Stimulated activated CD8-positive, alpha-beta memory T cell treated with anti-CD3 and anti-CD28 coated beads, Interleukin-4, amount 100 ng/mL, for 4 hours (primary cell): ENCODE measurements at regions not wholly inside any gene's neighbourhood (a gene's known extent, or its start where the extent isn't known, plus 50 kb on each side); places are given as distances from the start of the nearest gene placed in this dataset.

Experiments
- DNase-seq, 2 donors: peaks; one replicate each; pipeline ENCODE4 v3.0.0-alpha.2; 2020; ENCODE audit warnings: low read depth in 2 of 2, low spot score in 1 of 2

DNA sequence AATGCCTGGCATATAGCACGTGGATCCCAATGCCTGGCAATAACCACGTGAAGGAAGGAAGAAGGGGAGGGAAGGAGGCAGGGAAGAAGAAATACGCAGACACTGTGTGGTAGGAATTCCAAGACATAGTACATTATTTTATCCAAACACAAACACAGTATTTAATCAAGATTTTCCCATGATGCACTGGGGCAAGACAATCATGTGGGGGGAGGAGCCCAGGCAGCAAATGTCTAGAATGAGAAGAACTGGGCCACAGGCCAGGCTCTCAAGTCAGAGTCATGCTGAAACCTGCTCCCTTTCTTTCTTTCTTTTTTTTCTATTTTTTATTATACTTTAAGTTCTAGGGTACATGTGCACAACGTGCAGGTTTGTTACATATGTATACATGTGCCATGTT lies 717.9 kb downstream of the UQCRFS1 start:
- no peak for DNase-seq

GRCh38 chr19:28494461-28494860 lies 718.5 kb downstream of the UQCRFS1 start:
- DNase-seq, result no peak

DNA sequence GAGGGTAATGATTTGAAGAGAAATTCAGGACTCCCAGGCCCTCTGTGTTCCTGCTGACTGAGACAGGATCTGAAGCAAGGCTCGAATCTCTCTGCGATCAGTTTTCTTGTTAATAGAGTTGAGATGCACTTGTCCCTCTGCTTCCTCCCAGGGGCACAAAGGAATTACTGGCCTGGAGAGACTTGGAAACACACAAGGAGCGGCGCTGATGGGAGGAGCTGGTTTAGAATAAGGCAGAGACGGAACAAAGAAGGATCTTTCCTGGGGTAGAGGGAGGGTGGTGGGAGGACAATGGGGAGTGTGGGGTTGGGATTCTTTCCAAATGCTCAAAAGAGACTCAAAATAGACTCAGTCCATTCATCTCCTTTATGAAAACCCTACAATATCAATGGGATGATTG lies 719.1 kb downstream of the UQCRFS1 start:
- DNase-seq, result no peak

- no peak for DNase-seq
Measured at GRCh38 chr19:28492621-28493020, 720.3 kb downstream of the UQCRFS1 start.

- no peak for DNase-seq
Measured at GRCh38 chr19:28492201-28492600, 720.8 kb downstream of the UQCRFS1 start.

DNA sequence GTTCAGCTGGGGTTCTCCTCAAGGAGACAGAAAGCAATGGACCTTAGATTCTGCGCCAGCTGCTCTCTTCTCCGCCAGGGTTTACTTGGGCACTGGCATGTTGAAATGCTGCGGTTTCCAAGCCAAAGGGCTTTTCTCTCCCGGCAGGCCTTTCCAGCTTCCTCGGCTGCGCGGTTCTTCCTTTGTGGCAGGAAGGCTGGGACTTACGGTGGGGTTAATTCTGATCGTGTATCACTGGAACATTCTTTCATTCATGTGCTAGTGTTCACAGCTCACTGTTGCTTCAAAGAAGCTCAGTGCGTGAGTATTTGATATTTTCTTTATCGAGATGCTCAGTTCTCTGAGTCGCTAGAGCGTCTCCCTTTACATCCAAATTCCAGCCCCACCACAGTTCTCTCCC lies 723.2 kb downstream of the UQCRFS1 start:
- DNase-seq, result no peak

- no peak for DNase-seq
Measured at GRCh38 chr19:28489126-28489660, 723.8 kb downstream of the UQCRFS1 start.

- DNase-seq, result no peak
Measured at GRCh38 chr19:28487999-28488398, 725.0 kb downstream of the UQCRFS1 start.

DNA sequence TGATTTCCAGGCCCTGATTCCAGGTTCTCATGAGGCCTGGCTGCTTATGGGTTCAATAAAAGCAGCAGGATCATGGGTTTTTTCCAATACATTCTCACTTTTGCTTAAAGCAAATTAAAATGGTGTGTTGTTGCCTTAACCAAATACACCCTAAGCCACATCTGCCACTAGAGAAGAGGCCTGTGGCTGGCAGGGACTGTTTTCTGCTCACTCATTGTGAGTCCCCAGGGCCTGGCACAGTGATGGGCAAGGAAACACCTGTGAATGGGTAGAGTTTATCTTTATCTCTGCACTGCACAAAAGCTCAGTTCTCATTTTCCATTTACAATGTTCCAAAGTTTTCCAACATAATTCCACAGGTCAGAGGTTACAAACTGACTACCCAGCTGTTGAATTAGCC lies 726.0 kb downstream of the UQCRFS1 start:
- DNase-seq, result no peak

- no peak for DNase-seq
Measured at GRCh38 chr19:28486473-28486872, 726.5 kb downstream of the UQCRFS1 start.

DNA sequence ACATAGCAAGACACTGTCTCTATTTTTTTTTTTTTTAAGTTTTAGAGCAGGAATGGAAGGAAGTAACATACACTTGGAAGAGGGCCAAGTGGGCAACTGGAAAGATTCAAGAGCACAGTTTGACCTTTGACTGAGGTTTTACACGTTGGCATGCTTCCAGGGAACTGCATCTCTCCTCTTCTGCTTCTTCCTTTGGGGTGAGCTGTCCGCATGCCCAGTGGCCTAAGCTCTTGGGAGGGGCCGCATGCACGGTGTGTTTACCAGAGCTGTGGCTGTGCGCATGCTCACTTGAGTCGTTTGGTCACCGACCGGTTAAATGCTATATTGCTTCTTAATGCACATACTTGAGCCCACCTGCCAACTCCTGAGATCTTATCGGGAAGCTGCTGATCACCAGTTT lies 727.7 kb downstream of the UQCRFS1 start:
- no peak for DNase-seq

- DNase-seq, result no peak
Measured at GRCh38 chr19:28483197-28483596, 729.8 kb downstream of the UQCRFS1 start.

GRCh38 chr19:28482221-28482620 lies 730.7 kb downstream of the UQCRFS1 start:
- no peak for DNase-seq

DNA sequence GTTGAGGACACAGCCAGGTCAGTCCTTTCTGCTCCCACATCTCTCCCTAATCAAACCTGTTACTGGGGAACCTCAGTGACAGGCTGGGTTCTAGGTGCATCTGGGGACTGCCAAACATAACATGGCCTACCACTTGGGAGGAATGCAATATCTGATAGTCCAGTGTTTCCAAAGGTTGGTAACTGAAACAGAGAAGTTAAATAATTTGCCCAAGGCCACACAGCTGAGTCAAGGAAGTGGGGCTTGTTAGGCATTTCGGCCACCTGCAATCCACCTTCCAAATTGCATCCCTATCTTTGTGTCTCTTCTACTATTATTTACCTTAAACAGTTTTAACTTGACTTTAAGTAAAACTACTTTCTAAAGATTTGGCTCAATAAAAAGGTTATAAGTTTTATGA lies 731.3 kb downstream of the UQCRFS1 start:
- DNase-seq, result no peak

- DNase-seq, result no peak
Measured at GRCh38 chr19:28475525-28475924, 737.4 kb downstream of the UQCRFS1 start.

- no peak for DNase-seq
Measured at GRCh38 chr19:28472843-28473242, 740.1 kb downstream of the UQCRFS1 start.

DNA sequence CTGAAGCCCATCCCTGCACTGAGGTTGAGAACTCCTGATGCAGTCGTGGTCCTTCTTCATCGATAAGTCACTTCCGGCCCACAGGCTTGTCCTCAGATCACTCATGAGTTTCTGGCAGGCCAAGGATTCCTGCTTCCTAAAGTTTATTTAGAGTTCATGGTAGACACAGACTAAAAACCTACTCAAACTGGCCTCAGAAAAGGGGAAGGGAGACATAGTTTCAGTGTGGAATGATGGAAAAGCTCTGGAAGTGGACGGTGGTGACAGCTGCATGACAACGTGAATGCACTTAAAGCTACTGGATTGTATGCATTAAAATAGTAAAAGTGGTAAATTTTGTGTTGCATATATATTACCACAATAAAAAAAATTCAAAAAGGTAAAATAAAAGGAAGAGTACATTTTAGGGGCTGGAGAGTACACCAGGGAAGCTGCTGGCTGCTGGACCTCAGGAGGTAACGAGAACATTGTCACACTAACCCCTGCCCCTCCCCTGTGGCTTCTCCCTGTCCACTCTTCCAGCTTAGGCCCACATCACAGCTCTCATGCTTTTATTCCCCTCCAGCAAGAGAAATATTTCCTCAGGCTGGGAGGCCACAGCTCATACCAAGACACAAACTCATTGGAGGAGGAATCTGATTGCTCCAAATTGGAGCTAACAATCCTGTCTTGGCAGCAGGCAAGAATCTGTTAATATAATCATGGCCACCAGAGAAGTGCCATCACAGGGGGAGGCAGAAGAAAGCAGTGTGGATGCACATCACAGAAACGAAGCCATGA lies 741.0 kb downstream of the UQCRFS1 start:
- DNase-seq, result no peak

DNA sequence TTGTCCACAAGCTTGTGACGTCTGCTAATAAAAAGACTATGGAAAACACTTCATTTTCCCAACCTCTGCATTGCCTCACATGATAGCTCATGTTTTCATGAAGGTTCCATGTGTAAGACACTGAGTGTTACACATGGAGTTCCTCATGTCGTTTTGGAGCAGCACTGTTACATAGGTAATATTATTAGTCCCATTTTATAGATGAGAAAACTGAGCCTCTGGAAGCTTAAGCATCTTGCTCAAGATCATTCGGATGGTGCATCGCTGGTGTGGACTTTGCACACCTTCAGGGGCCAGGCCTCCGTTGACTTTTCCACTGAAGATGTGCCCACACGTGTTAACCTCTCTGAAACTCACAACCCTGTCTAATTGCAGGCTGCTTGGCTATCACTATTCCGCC lies 743.4 kb downstream of the UQCRFS1 start:
- DNase-seq, result no peak

DNA sequence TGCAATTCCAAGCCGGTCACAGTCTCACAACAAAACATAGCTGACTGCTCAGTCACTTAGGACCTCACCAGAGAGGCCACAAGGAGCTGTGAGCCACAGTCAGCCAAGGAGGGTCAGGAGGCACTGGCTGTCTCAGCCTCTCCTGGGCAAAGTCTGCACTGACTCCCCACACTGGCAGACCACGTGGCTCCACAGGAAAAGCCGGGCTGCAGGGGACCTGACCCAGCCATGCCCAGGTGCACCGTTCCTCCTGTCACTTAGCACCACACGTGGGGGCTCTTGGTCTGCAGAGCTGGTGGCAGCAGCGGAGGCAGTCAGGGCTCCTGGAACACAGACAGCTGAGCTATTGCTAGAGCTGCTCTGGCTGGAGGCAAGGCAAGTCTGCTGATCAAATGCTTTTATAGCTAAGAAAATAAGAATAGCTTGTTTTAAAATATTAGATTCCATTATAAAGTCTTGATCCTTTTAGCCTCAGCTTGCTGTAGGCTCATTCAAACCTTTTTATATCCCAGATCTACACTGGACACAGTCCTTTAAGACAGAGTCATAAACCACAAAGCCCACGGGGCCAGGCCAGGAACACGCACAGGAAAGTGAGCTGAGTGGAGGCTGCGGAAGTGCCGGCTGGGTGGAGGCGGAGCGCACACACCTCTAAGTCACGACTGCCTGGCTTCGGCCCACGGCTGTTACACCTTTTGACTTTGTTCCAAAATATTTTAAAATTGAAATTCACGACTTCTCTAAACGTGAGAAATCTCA lies 744.1 kb downstream of the UQCRFS1 start:
- peak in 1 of 2 donors; percentile 4 for DNase-seq

DNA sequence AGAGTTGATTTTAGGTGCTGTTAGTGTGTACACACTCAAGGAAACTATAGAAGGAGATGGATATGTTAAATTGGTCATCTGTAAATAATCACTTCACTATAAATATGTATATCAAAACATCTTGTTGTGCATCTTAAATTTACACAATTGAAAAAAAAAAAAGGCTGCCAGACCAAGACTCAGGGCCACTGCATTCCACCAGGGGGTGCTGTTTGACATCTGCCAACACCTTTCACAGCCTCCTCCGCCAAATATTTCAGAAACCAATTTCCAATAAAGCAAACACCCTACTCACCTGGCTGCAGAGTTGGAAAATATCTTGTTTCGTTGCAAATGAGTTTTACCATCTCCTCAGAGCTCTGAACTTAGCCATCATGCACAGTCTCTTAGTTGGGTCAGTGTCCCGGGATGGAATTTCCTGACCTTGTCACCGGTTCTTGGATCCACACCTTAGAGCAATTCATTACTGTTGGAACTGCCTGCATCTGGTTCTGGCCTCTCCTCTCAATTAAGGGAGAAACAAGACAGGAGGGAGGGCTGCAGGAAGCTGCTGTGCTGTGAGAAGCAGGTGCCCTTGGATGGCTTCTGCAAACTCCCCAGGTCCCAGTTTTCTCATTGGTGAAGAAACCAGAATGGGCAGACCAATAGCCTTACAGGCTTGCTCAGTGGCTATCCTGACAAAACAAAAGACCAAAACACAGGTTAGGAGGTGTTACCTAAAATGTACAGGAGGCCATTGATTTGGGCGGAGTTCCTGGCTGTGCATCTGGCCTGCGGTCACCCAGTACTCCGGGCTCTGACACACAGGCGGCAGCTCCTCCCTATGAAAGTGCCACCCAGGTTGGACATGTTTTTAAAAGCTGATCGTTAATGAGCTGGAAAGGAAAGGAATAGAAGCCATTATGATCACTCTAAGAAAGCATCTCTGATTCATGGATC lies 746.6 kb downstream of the UQCRFS1 start:
- DNase-seq, result peak; percentile 20 to 30

GRCh38 chr19:28465371-28466086 lies 747.4 kb downstream of the UQCRFS1 start:
- DNase-seq, result no peak
